Panc1 (cell line): ENCODE measurements at regions not wholly inside any gene's neighbourhood (a gene's known extent, or its start where the extent isn't known, plus 50 kb on each side); places are given as distances from the start of the nearest gene placed in this dataset.

Experiments used
- ATAC-seq: fragments of 200-7000 bp; cut with Tn5 transposase; 2 replicates; pipeline ENCODE4 v1.9.1; 2020; ENCODE audit warnings: mild to moderate bottlenecking, moderate library complexity
- BruUV-seq: library from RNA; stranded (reverse); fragments of 400-500 nt; replicated peaks from 2 replicates; lab custom pipeline; 2021; lab: Mats Ljungman, UMichigan
- CTCF ChIA-PET: fragments of 300-600 bp; sonication (Branson Sonifier 250); formaldehyde crosslinking; loops from one replicate; lab custom pipeline; 2022; ENCODE audit warnings: antibody characterized with exemption; lab: Charles Lee
- POLR2A ChIA-PET: fragments of 300-600 bp; sonication (Branson Sonifier 250); formaldehyde crosslinking; loops from one replicate; lab custom pipeline; 2022; ENCODE audit warnings: antibody characterized with exemption; lab: Charles Lee
- DNase-seq: peaks from one replicate; pipeline ENCODE4 v3.0.0-alpha.2; 2010; ENCODE audit warnings: low read depth, low spot score
- H3K27ac ChIP-seq: 2 replicates; pipeline ENCODE4 v1.5.1; 2011; ENCODE audit warnings: mild to moderate bottlenecking, low read length, inconsistent platforms
- H3K27me3 ChIP-seq: fragments of 200-500 bp; sonication (Bioruptor generic); 2 replicates; pipeline ENCODE4 v1.6.0; 2014; ENCODE audit warnings: low read length, inconsistent platforms; ENCODE audit not compliant: control insufficient read depth, insufficient read depth
- H3K36me3 ChIP-seq: fragments of 200-500 bp; sonication (Bioruptor generic); 2 replicates; pipeline ENCODE4 v1.5.1; 2014; ENCODE audit warnings: inconsistent platforms, mild to moderate bottlenecking, low read length, moderate library complexity; ENCODE audit not compliant: control insufficient read depth, insufficient read depth
- H3K4me1 ChIP-seq: 2 replicates; pipeline ENCODE4 v1.5.1; 2011; ENCODE audit warnings: inconsistent platforms, mild to moderate bottlenecking, low read length, moderate library complexity; ENCODE audit not compliant: control insufficient read depth, insufficient read depth
- H3K4me3 ChIP-seq, 2 experiments: 2 replicates each; pipeline ENCODE4 v1.5.1; 2011 to 2012; ENCODE audit warnings: low read depth in 2 of 2, low read length in 2 of 2, mild to moderate bottlenecking in 2 of 2, inconsistent platforms in 1 of 2, moderate library complexity in 1 of 2
- H3K9me3 ChIP-seq: fragments of 200-500 bp; sonication (Bioruptor generic); 2 replicates; pipeline ENCODE4 v1.5.1; 2014; ENCODE audit warnings: low read depth, mild to moderate bottlenecking, inconsistent platforms, low read length, moderate library complexity; ENCODE audit not compliant: control insufficient read depth, insufficient read depth
- POLR2AphosphoS5 ChIP-seq: IDR thresholded peaks from 2 replicates; pipeline ENCODE4 v1.6.1; 2012; ENCODE audit warnings: mild to moderate bottlenecking, low read depth, low read length, moderate library complexity
- SIN3A ChIP-seq: IDR thresholded peaks from 2 replicates; pipeline ENCODE4 v1.6.1; 2012; ENCODE audit warnings: low read depth, mild to moderate bottlenecking, low read length, moderate library complexity, borderline replicate concordance; ENCODE audit not compliant: insufficient read depth
- TCF7L2 ChIP-seq: IDR thresholded peaks from 2 replicates; pipeline ENCODE4 v1.6.1; 2011; ENCODE audit warnings: mild to moderate bottlenecking, low read depth, low read length, inconsistent platforms
- in situ Hi-C: cut with HindIII; loops from 2 replicates; pipeline ENCODE4 v1.10.0; 2016; ENCODE audit warnings: low sequenced_read_pairs, low pct_unique_long_range_greater_than_20kb
- intact Hi-C: fragments of 100-400 bp; cut with micrococcal nuclease; formaldehyde crosslinking; loops from one replicate; pipeline ENCODE4 v1.10.0; 2022; ENCODE audit not compliant: unreplicated experiment
- TF ChIP-seq, protein P1 (sequence below): fragments of 450-650 bp; IDR thresholded peaks from 2 replicates; pipeline ENCODE4 v1.5.1; 2017; ENCODE audit warnings: mild to moderate bottlenecking
- TF ChIP-seq, protein P2 (sequence below), 2 experiments: IDR thresholded peaks; 2 replicates each; pipeline ENCODE4 v1.6.1; 2011 to 2012; ENCODE audit warnings: low read depth in 2 of 2, control low read depth in 1 of 2, low read length in 1 of 2, mild to moderate bottlenecking in 1 of 2, moderate library complexity in 1 of 2; ENCODE audit not compliant: insufficient read depth in 1 of 2

DNA sequence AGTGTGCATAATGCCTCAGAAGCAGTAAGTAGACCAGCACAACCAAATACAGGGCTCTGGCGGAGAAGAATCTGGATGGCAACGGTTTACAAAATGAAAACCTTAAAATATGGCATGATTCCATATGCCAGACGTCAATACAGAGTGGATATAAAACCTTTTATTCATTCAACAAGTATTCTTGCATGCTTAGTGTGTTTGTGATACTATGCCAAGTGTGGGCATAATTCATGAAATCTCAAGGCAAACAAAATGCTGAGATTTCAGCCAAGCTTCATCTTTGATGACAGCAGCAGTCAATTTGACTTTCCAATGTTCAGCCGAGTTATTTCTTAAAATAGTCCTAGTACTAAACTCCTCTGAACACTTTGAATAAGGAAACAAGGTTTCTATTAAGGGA, 119.4 kb downstream of the CD24 start:
- no peak for DNase-seq
- ChIA-PET CTCF (no interaction called here), POLR2A (no interaction called here)
- in situ Hi-C loops: no loop called here
- H3K4me1 ChIP-seq: no peaks in the 10 kb centered on the region
- H3K4me3 ChIP-seq: no peak overlapping the region
- TF ChIP-seq, protein P1, sequence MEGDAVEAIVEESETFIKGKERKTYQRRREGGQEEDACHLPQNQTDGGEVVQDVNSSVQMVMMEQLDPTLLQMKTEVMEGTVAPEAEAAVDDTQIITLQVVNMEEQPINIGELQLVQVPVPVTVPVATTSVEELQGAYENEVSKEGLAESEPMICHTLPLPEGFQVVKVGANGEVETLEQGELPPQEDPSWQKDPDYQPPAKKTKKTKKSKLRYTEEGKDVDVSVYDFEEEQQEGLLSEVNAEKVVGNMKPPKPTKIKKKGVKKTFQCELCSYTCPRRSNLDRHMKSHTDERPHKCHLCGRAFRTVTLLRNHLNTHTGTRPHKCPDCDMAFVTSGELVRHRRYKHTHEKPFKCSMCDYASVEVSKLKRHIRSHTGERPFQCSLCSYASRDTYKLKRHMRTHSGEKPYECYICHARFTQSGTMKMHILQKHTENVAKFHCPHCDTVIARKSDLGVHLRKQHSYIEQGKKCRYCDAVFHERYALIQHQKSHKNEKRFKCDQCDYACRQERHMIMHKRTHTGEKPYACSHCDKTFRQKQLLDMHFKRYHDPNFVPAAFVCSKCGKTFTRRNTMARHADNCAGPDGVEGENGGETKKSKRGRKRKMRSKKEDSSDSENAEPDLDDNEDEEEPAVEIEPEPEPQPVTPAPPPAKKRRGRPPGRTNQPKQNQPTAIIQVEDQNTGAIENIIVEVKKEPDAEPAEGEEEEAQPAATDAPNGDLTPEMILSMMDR: no peak
- TF ChIP-seq SIN3A (no peak), POLR2AphosphoS5 (no peak), TCF7L2 (no peak)
- TF ChIP-seq, protein P2, sequence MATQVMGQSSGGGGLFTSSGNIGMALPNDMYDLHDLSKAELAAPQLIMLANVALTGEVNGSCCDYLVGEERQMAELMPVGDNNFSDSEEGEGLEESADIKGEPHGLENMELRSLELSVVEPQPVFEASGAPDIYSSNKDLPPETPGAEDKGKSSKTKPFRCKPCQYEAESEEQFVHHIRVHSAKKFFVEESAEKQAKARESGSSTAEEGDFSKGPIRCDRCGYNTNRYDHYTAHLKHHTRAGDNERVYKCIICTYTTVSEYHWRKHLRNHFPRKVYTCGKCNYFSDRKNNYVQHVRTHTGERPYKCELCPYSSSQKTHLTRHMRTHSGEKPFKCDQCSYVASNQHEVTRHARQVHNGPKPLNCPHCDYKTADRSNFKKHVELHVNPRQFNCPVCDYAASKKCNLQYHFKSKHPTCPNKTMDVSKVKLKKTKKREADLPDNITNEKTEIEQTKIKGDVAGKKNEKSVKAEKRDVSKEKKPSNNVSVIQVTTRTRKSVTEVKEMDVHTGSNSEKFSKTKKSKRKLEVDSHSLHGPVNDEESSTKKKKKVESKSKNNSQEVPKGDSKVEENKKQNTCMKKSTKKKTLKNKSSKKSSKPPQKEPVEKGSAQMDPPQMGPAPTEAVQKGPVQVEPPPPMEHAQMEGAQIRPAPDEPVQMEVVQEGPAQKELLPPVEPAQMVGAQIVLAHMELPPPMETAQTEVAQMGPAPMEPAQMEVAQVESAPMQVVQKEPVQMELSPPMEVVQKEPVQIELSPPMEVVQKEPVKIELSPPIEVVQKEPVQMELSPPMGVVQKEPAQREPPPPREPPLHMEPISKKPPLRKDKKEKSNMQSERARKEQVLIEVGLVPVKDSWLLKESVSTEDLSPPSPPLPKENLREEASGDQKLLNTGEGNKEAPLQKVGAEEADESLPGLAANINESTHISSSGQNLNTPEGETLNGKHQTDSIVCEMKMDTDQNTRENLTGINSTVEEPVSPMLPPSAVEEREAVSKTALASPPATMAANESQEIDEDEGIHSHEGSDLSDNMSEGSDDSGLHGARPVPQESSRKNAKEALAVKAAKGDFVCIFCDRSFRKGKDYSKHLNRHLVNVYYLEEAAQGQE (IDR thresholded peaks at IDR 0.05; ENCODE audit: insufficient read depth in 1 of 2, low read depth in 2 of 2, low read length in 1 of 2): no peak
- no peak for ATAC-seq
- BruUV-seq: no TSS peak
- no peaks in the 10 kb centered on the region for H3K9me3 ChIP-seq
- no peak overlapping the region for H3K27ac ChIP-seq
- no peaks in the 10 kb centered on the region for H3K27me3 ChIP-seq
- intact Hi-C loops: no loop called here
- no peaks in the 10 kb centered on the region for H3K36me3 ChIP-seq

DNA sequence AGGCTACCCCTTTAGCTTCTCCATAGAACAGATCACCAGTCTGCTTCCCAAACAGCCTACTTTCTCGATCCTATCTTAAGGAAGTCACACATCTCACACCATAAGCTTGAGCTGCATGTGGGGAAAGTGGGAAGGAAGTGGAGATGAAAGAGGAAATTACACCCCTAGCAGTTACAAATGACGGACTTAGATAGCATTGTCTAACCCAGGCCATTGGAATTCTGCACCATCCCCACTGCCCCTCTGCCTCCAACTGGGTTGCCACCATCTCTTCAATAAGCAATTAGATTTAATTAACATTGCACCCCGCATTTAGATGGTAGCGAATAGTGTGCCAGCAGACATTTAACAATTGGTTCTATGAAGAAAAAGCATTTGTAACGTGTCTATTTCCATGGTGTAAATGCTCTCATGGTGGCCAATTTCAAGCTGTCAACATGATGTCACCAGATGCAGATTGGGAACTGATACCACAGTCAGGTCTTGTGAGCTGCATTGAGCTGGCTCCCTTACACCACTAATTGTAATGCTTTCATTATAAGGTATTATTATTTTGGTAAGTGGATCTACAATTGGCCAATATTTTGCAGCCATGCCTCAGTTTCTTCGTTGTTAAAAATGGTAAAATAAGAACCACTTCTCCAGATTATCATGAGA, 124.7 kb downstream of the CD24 start:
- intact Hi-C loops (no loop called here), in situ Hi-C loops (no loop called here)
- no peak for ATAC-seq
- no peaks in the 10 kb centered on the region for H3K36me3 ChIP-seq
- ChIA-PET CTCF (no interaction called here), POLR2A (interaction anchor here (0.5 kb wide), 1 partner anchor 48 kb away, joined by 7 read pairs; no protein-coding TSS in a partner anchor)
- H3K27ac ChIP-seq: no peak overlapping the region
- no peak for DNase-seq
- H3K27me3 ChIP-seq: peaks cover under 1% of the 10 kb centered on the region; the same call in 1 of the 2 replicates
- TF ChIP-seq POLR2AphosphoS5 (no peak), SIN3A (no peak), TCF7L2 (no peak)
- TF ChIP-seq, protein P1: no peak
- TF ChIP-seq, protein P2 (IDR thresholded peaks at IDR 0.05; ENCODE audit: insufficient read depth in 1 of 2, low read depth in 2 of 2, low read length in 1 of 2): no peak
- no TSS peak for BruUV-seq
- H3K4me1 ChIP-seq: no peaks in the 10 kb centered on the region
- no peak overlapping the region for H3K4me3 ChIP-seq
- H3K9me3 ChIP-seq: no peaks in the 10 kb centered on the region
